Thyroid gland (tissue), 4 donors: ENCODE measurements at regions not wholly inside any gene's neighbourhood (a gene's known extent, or its start where the extent isn't known, plus 50 kb on each side); places are given as distances from the start of the nearest gene placed in this dataset.

Experiments
- DNase-seq, 2 donors: peaks; one replicate each; pipeline ENCODE4 v3.0.0-alpha.2; 2019
- H3K27ac ChIP-seq, 3 donors: fragments of 200-600 bp; sonication (generic); 1 replicate in 2 of 3; 2 replicates in 1 of 3; pipeline ENCODE4 v1.5.1; 2016 to 2019; ENCODE audit warnings: mild to moderate bottlenecking in 1 of 3, moderate library complexity in 1 of 3
- H3K27me3 ChIP-seq: fragments of 200-600 bp; sonication (generic); one replicate; pipeline ENCODE4 v1.5.1; 2019
- H3K36me3 ChIP-seq, 2 donors: fragments of 200-600 bp; sonication (generic); one replicate each; pipeline ENCODE4 v1.5.1; 2016 to 2019
- H3K4me1 ChIP-seq, 2 donors: fragments of 200-600 bp; sonication (generic); one replicate each; pipeline ENCODE4 v1.5.1; 2017 to 2019
- H3K4me3 ChIP-seq, 3 donors: fragments of 200-600 bp; sonication (generic); replicated peaks in 1 of 3; 1 replicate in 2 of 3; 2 replicates in 1 of 3; pipeline ENCODE4 v1.5.1; 2016; ENCODE audit warnings: mild to moderate bottlenecking in 1 of 3
- H3K9me3 ChIP-seq: fragments of 200-600 bp; sonication (generic); one replicate; pipeline ENCODE4 v1.5.1; 2017
- CTCF ChIP-seq, 6 experiments: fragments of 200-600 bp in 3 of 6; fragments of 450-650 bp in 3 of 6; sonication (generic) in 3 of 6; IDR thresholded peaks; one replicate each; pipeline ENCODE4 v1.5.1; 2016 to 2019; ENCODE audit warnings: antibody characterized with exemption in 6 of 6, mild to moderate bottlenecking in 2 of 6, inconsistent platforms in 1 of 6, moderate library complexity in 1 of 6
- POLR2A ChIP-seq, 2 donors: fragments of 450-650 bp; IDR thresholded peaks; one replicate each; pipeline ENCODE4 v1.6.1; 2017; ENCODE audit warnings: antibody characterized with exemption in 2 of 2, mild to moderate bottlenecking in 2 of 2, moderate library complexity in 1 of 2
- WGBS, 2 donors: methylation state at CpG; one replicate each; pipeline ENCODE4 v1.1.5; 2017; 5-methylcytosine and 5-hydroxymethylcytosine counted together
- intact Hi-C: fragments of 100-400 bp; cut with DNase I; formaldehyde crosslinking; loops from one replicate; pipeline ENCODE4 v1.15.1; 2023

DNA sequence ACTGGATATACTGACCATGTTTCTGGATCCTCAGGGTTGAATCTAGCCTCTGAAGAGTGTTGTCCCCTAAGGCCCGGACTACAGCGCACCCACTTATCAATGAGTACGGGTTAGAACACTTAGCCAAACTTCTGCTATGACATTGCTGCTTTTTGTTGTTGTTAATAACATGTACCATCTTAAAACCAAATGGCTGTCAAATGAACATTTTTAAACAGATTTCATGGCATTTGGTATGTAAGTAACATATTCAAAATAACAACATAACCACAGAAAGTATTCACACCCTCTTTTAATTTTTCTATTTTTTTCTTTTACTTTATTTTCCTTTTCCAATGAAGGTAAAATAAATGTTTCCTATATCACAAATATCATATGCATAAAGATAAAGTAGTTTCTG, 1292.5 kb upstream of the TENM4 start:
- Histone ChIP-seq H3K27ac (no peak overlapping the region), H3K27me3 (no peaks in the 10 kb centered on the region), H3K4me1 (no peaks in the 10 kb centered on the region), H3K36me3 (no peaks in the 10 kb centered on the region), H3K9me3 (no peaks in the 10 kb centered on the region), H3K4me3 (no peak overlapping the region)
- no peak for DNase-seq
- TF ChIP-seq POLR2A (IDR thresholded peaks at IDR 0.05): no peak
- no peak for TF ChIP-seq CTCF (IDR thresholded peaks at IDR 0.05)
- intact Hi-C loops: no loop called here
- 93 to 95% methylated on average over 3 of the region's 3 CpGs for WGBS, 2 donors

GRCh38 chr11:80727315-80727714, 1286.5 kb upstream of the TENM4 start:
- Histone ChIP-seq H3K27ac (no peak overlapping the region), H3K27me3 (no peaks in the 10 kb centered on the region), H3K36me3 (no peaks in the 10 kb centered on the region), H3K4me1 (no peaks in the 10 kb centered on the region), H3K4me3 (no peak overlapping the region), H3K9me3 (no peaks in the 10 kb centered on the region)
- 10 to 17% methylated on average over 3 of the region's 3 CpGs for WGBS, 2 donors
- TF ChIP-seq POLR2A (IDR thresholded peaks at IDR 0.05) (no peak), CTCF (IDR thresholded peaks at IDR 0.05) (no peak)
- no peak for DNase-seq
- intact Hi-C loops: no loop called here

GRCh38 chr11:80726236-80726635, 1285.4 kb upstream of the TENM4 start:
- no peaks in the 10 kb centered on the region for H3K27me3 ChIP-seq
- H3K27ac ChIP-seq: no peak overlapping the region
- no peaks in the 10 kb centered on the region for H3K9me3 ChIP-seq
- DNase-seq: no peak
- H3K4me3 ChIP-seq: no peak overlapping the region
- H3K36me3 ChIP-seq: no peaks in the 10 kb centered on the region
- intact Hi-C loops: no loop called here
- no peaks in the 10 kb centered on the region for H3K4me1 ChIP-seq
- TF ChIP-seq POLR2A (IDR thresholded peaks at IDR 0.05) (no peak), CTCF (IDR thresholded peaks at IDR 0.05) (no peak)

DNA sequence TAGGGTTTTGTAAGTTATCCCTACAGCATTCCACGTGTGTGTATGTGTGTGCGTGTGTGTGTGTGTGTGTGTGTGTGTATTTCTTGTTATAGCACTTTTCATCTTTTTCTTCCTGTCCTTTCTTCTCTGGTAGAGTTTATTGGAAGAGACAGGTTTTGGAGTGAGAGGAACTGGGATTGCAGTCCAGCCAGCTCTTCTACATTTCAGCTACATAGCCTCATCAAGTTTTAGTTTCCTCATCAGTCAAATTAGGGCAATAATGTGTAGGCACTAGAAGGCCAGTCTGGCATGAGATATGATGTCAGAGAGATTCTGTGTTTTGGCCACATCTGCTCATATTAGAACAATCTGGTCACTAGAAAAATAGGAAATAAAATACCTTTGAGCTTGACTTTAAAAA, 1283.5 kb upstream of the TENM4 start:
- H3K9me3 ChIP-seq: no peaks in the 10 kb centered on the region
- no peaks in the 10 kb centered on the region for H3K27me3 ChIP-seq
- DNase-seq: no peak
- TF ChIP-seq POLR2A (IDR thresholded peaks at IDR 0.05) (no peak), CTCF (IDR thresholded peaks at IDR 0.05) (no peak)
- H3K4me3 ChIP-seq: no peak overlapping the region
- H3K27ac ChIP-seq: no peak overlapping the region
- H3K36me3 ChIP-seq: no peaks in the 10 kb centered on the region
- intact Hi-C loops: no loop called here
- WGBS, 2 donors: 32 to 66% methylated on average over 2 of the region's 2 CpGs
- no peaks in the 10 kb centered on the region for H3K4me1 ChIP-seq

DNA sequence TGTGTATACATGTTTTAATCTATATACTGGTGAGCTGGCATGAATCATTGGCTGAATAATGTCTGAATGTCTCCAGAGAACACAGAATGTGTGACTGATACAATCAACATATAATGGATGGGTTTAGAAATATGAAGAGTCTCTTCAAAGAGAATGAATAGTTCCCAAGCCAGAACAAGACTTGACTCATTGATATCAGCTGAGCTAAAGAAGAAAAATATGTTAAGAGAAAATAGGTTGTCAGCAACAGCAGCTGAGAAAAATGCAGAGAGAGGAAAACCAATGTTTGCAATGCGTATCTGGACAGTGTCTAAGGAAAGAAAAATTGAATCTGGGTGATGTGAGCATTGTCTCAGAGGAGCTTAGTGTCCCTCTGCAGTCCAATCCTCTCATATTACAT, 1281.8 kb upstream of the TENM4 start:
- H3K27me3 ChIP-seq: no peaks in the 10 kb centered on the region
- TF ChIP-seq POLR2A (IDR thresholded peaks at IDR 0.05): no peak
- no peak for TF ChIP-seq CTCF (IDR thresholded peaks at IDR 0.05)
- 81% methylated on average over 1 of the region's 1 CpG for WGBS, 2 donors
- no peaks in the 10 kb centered on the region for H3K4me1 ChIP-seq
- DNase-seq: no peak
- H3K4me3 ChIP-seq: no peak overlapping the region
- H3K27ac ChIP-seq: no peak overlapping the region
- intact Hi-C loops: no loop called here
- no peaks in the 10 kb centered on the region for H3K36me3 ChIP-seq
- no peaks in the 10 kb centered on the region for H3K9me3 ChIP-seq
